ENCODE measurements at regions not wholly inside any gene's neighbourhood (a gene's known extent, or its start where the extent isn't known, plus 50 kb on each side); places are given as distances from the start of the nearest gene placed in this dataset.

DNA sequence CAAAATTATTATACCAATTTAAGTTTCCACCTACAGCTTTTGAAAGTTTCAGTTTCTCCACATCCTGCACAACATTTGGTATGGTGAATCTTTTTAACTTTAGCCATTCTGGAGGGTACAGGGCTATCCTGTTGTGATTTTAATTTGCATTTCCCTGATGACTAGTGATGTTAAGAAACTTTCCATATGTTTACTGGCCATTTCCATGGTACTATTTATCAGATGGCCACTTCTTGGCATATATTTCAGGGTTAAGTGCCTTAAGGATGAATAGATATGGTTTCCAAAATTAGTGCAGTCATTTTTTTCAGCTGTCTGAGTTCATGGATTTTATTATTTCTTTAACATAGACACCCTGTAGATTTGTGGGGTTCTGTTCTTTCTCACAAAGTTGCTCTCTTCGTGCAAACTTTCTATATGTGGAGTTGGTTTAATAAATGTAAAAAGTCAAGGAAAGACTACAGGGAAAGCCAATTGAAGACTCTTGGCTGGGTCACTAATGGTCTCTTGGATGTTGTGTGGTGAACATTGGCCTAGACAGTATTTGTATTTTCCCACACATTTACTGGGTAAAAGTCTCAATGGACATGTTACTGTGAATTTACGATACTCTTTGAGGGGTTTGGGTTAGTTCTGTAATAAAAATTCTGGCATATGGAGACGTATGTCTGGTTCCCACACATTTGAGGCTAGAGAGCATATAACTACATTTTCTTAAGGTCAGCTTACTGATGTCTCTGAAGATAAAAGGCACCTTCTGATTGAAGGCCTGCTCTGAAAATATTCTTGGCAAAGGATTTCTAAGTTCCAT lies 147.5 kb upstream of the PDZRN3 start:
- FAIRE-seq (no peak), ATAC-seq (no peak), DNase-seq (ENCODE audit: low read depth in 1 of 2, low spot score in 1 of 2) (no peak)
- Histone ChIP-seq H3K4me3 (no peak overlapping the region), H3K4me1 (no peaks in the 10 kb centered on the region), H3K27ac (no peak overlapping the region), H3K9me3 (no peaks in the 10 kb centered on the region), H3K4me2 (no peak overlapping the region)
- ChIA-PET CTCF (no interaction called here), POLR2A (no interaction called here)
- 3% methylated on average over 3 of the region's 3 CpGs for WGBS (ENCODE audit: missing lambda C conversion rate)
- no peak for TF ChIP-seq BHLHE40 (IDR thresholded peaks at IDR 0.05; ENCODE audit: low read depth, low read length)
- TF ChIP-seq HOXB5 (CRISPR knock-in tag; IDR thresholded peaks at IDR 0.05): no peak
- no peak for TF ChIP-seq MAFK (IDR thresholded peaks at IDR 0.05; ENCODE audit: partially characterized antibody)
- TF ChIP-seq RNF2 (IDR thresholded peaks at IDR 0.05; ENCODE audit: borderline replicate concordance, low read depth): no peak
- no peak for TF ChIP-seq EHMT2 (IDR thresholded peaks at IDR 0.05; ENCODE audit: low read depth)
- no peak for TF ChIP-seq E2F6 (IDR thresholded peaks at IDR 0.05; ENCODE audit: borderline replicate concordance, low read depth)
- TF ChIP-seq MYC (IDR thresholded peaks at IDR 0.05; ENCODE audit: borderline replicate concordance, low read length): no peak
- no peak for TF ChIP-seq HEYL (CRISPR knock-in tag; IDR thresholded peaks at IDR 0.05)
- no peak for TF ChIP-seq TFCP2L1 (CRISPR knock-in tag; IDR thresholded peaks at IDR 0.05)
- TF ChIP-seq JUNB (IDR thresholded peaks at IDR 0.05): no peak
- no peak for TF ChIP-seq PBX3 (IDR thresholded peaks at IDR 0.05)
- TF ChIP-seq CEBPB (IDR thresholded peaks at IDR 0.05): no peak
- TF ChIP-seq, protein P1, sequence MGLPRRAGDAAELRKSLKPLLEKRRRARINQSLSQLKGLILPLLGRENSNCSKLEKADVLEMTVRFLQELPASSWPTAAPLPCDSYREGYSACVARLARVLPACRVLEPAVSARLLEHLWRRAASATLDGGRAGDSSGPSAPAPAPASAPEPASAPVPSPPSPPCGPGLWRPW (IDR thresholded peaks at IDR 0.05): no peak
- TF ChIP-seq CHD4 (IDR thresholded peaks at IDR 0.05; ENCODE audit: borderline replicate concordance): no peak
- TF ChIP-seq, protein P2, sequence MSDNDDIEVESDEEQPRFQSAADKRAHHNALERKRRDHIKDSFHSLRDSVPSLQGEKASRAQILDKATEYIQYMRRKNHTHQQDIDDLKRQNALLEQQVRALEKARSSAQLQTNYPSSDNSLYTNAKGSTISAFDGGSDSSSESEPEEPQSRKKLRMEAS (IDR thresholded peaks at IDR 0.05): no peak
- TF ChIP-seq ATOH8 (CRISPR knock-in tag; IDR thresholded peaks at IDR 0.05; ENCODE audit: low read depth): no peak
- no peak for TF ChIP-seq RAD21 (conservative IDR thresholded peaks at IDR 0.05 in 1 of 2, IDR thresholded peaks at IDR 0.05 in 1 of 2)
- no peak for TF ChIP-seq KDM5A (IDR thresholded peaks at IDR 0.05)
- no peak for TF ChIP-seq SMC3 (IDR thresholded peaks at IDR 0.05)
- no peak for TF ChIP-seq RFX5 (IDR thresholded peaks at IDR 0.05)

DNA sequence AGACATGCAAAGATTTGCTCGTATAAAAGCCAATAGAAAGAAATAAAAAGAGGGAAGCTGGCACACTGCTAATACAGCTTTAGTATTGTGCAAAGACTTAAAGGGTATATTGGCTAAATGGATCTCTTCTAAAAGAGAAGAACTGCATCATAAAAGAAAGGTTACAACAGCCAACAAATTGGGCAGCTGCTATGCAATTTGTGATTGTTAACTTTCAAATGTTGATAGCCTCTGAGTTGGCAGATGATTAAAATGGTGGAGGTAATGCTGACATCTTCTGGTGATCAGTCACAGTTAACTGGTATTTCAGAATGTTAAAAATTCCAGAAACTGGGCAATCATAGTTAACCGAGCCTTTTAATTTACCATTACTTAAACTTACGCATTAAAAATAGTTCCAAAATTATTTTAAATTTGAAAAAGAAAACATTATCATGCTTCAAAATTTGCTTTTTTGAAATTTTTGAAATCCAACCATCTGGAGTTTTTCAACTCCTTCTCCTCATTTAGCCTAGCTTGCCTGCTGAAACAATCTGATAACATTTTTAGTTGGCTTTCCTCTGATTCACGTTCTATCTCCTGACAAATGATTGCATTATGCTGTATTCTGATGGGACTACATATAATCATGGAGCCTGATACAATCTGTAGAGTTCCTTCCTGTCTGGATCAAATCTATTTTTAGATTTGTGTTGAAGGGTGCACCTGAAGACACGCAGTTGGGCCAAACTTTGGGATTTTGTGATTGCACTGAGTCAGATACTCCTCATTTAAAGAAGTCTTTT lies 144.0 kb upstream of the PDZRN3 start:
- no peak for FAIRE-seq
- TF ChIP-seq, protein P3, sequence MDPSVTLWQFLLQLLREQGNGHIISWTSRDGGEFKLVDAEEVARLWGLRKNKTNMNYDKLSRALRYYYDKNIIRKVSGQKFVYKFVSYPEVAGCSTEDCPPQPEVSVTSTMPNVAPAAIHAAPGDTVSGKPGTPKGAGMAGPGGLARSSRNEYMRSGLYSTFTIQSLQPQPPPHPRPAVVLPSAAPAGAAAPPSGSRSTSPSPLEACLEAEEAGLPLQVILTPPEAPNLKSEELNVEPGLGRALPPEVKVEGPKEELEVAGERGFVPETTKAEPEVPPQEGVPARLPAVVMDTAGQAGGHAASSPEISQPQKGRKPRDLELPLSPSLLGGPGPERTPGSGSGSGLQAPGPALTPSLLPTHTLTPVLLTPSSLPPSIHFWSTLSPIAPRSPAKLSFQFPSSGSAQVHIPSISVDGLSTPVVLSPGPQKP (IDR thresholded peaks at IDR 0.05; ENCODE audit: low read depth, low read length): no peak
- TF ChIP-seq CBX8 (IDR thresholded peaks at IDR 0.05) (no peak), CBX2 (IDR thresholded peaks at IDR 0.05; ENCODE audit: borderline replicate concordance, low read depth) (no peak), E2F6 (IDR thresholded peaks at IDR 0.05; ENCODE audit: borderline replicate concordance, low read depth) (no peak), HDAC2 (IDR thresholded peaks at IDR 0.05) (no peak), RNF2 (IDR thresholded peaks at IDR 0.05; ENCODE audit: borderline replicate concordance, low read depth) (no peak), MAZ (IDR thresholded peaks at IDR 0.05; ENCODE audit: borderline replicate concordance, low read depth, low read length) (no peak), HOXB5 (CRISPR knock-in tag; IDR thresholded peaks at IDR 0.05) (no peak), FOSL2 (IDR thresholded peaks at IDR 0.05) (no peak), FOSL2 (CRISPR knock-in tag; IDR thresholded peaks at IDR 0.05) (no peak), KDM1A (IDR thresholded peaks at IDR 0.05; ENCODE audit: low read depth) (no peak)
- TF ChIP-seq, protein P1 (IDR thresholded peaks at IDR 0.05): no peak
- TF ChIP-seq, protein P4, sequence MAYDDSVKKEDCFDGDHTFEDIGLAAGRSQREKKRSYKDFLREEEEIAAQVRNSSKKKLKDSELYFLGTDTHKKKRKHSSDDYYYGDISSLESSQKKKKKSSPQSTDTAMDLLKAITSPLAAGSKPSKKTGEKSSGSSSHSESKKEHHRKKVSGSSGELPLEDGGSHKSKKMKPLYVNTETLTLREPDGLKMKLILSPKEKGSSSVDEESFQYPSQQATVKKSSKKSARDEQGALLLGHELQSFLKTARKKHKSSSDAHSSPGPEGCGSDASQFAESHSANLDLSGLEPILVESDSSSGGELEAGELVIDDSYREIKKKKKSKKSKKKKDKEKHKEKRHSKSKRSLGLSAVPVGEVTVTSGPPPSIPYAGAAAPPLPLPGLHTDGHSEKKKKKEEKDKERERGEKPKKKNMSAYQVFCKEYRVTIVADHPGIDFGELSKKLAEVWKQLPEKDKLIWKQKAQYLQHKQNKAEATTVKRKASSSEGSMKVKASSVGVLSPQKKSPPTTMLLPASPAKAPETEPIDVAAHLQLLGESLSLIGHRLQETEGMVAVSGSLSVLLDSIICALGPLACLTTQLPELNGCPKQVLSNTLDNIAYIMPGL (CRISPR knock-in tag; IDR thresholded peaks at IDR 0.05; ENCODE audit: borderline replicate concordance): no peak

More for the DNA sequence above, 144.0 kb upstream of the PDZRN3 start:
- DNase-seq (ENCODE audit: low read depth in 1 of 2, low spot score in 1 of 2) (no peak), ATAC-seq (no peak)
- 18% methylated on average over 5 of the region's 5 CpGs for WGBS (ENCODE audit: missing lambda C conversion rate)
- Histone ChIP-seq H3K4me3 (no peak overlapping the region), H3K4me1 (no peaks in the 10 kb centered on the region), H3K4me2 (no peak overlapping the region), H3K9me3 (no peaks in the 10 kb centered on the region), H3K27ac (no peak overlapping the region)
- POLR2A ChIA-PET: no interaction called here
- CTCF ChIA-PET: no interaction called here
